ENCODE measurements at regions not wholly inside any gene's neighbourhood (a gene's known extent, or its start where the extent isn't known, plus 50 kb on each side); places are given as distances from the start of the nearest gene placed in this dataset.

GRCh38 chr11:97123237-97123636, 733.4 kb downstream of the JRKL start (continued):
- TF ChIP-seq RFX5 (IDR thresholded peaks at IDR 0.05; ENCODE audit: low read length) (no peak), USF1 (IDR thresholded peaks at IDR 0.05; ENCODE audit: borderline replicate concordance, low read depth) (no peak)

GRCh38 chr11:97136067-97136466, 746.3 kb downstream of the JRKL start:
- Histone ChIP-seq H3K36me3 (replicated peaks in 1 of 2; ENCODE audit: control insufficient read depth in 1 of 2, insufficient read depth in 2 of 2, low read length in 1 of 2) (no peaks in the 10 kb centered on the region), H3K79me2 (ENCODE audit: insufficient read depth) (no peaks in the 10 kb centered on the region), H3K4me3 (ENCODE audit: low read depth in 2 of 2, low read length in 1 of 2) (no peak overlapping the region), H3K27me3 (ENCODE audit: insufficient read depth) (no peaks in the 10 kb centered on the region), H3F3A (replicated peaks; ENCODE audit: insufficient read depth) (no peaks in the 10 kb centered on the region), H4K20me1 (ENCODE audit: insufficient read depth) (no peaks in the 10 kb centered on the region), H3K4me1 (ENCODE audit: control insufficient read depth in 1 of 2, insufficient read depth in 2 of 2, low read depth in 1 of 2, low read length in 1 of 2) (no peaks in the 10 kb centered on the region), H3K27ac (ENCODE audit: low read depth in 2 of 2, low read length in 1 of 2) (no peak overlapping the region), H3K9ac (no peak overlapping the region), H2AFZ (ENCODE audit: low read depth) (no peak overlapping the region), H3K9me2 (no peaks in the 10 kb centered on the region), H3K9me3 (no peaks in the 10 kb centered on the region), H3K4me2 (no peak overlapping the region)
- CTCF ChIA-PET, result interaction anchor here (3.4 kb wide), 1 partner anchor 672 kb away, joined by 25 read pairs; no protein-coding TSS in a partner anchor
- no peak for DNase-seq
- WGBS (ENCODE audit: low lambda C conversion rate), result 29% methylated on average over 1 of the region's 1 CpG
- POLR2A ChIA-PET, result no interaction called here
- TF ChIP-seq GATA2 (CRISPR knock-in tag; IDR thresholded peaks at IDR 0.05) (no peak), FOXJ3 (CRISPR knock-in tag; IDR thresholded peaks at IDR 0.05) (no peak), MXI1 (IDR thresholded peaks at IDR 0.05; ENCODE audit: low read depth, low read length) (no peak), CHD2 (IDR thresholded peaks at IDR 0.05; ENCODE audit: low read length, partially characterized antibody) (no peak), EP300 (IDR thresholded peaks at IDR 0.05; ENCODE audit: borderline replicate concordance in 1 of 2, low read depth in 1 of 2, low read length in 1 of 2) (no peak), TCF12 (IDR thresholded peaks at IDR 0.05) (no peak), IRF3 (IDR thresholded peaks at IDR 0.05; ENCODE audit: low read depth, low read length) (no peak), PBX3 (IDR thresholded peaks at IDR 0.05) (no peak), RCOR1 (IDR thresholded peaks at IDR 0.05; ENCODE audit: low read length) (no peak), YY1 (IDR thresholded peaks at IDR 0.05; ENCODE audit: low read depth) (no peak), REST (IDR thresholded peaks at IDR 0.05; ENCODE audit: low read depth, low read length) (no peak), TAF1 (IDR thresholded peaks at IDR 0.05; ENCODE audit: borderline replicate concordance, low read depth, low read length) (no peak), RAD21 (IDR thresholded peaks at IDR 0.05; ENCODE audit: low read length) (no peak), FOXM1 (IDR thresholded peaks at IDR 0.05; ENCODE audit: low read depth) (no peak), ZBTB33 (IDR thresholded peaks at IDR 0.05; ENCODE audit: borderline replicate concordance, low read depth) (no peak), MAX (IDR thresholded peaks at IDR 0.05; ENCODE audit: low read depth) (no peak)

All from SK-N-SH (cell line).